Right renal pelvis (tissue), 4 donors: ENCODE measurements at regions not wholly inside any gene's neighbourhood (a gene's known extent, or its start where the extent isn't known, plus 50 kb on each side); places are given as distances from the start of the nearest gene placed in this dataset.

Experiments used
- DNase-seq, 4 donors: peaks; one replicate each; pipeline ENCODE4 v3.0.0-alpha.2; 2013; ENCODE audit warnings: low read depth in 4 of 4, low spot score in 3 of 4, missing footprints in 1 of 4

GRCh38 chr11:100632941-100633452, 54.1 kb upstream of the ARHGAP42 start:
- peak in 2 of 4 donors; percentile 16 to 21 for DNase-seq

GRCh38 chr11:100635194-100635593, 51.9 kb upstream of the ARHGAP42 start:
- no peak for DNase-seq

- DNase-seq = no peak
These were observed 50.6 kb upstream of the ARHGAP42 start for GRCh38 chr11:100636536-100636935.
